Caco-2 (cell line): ENCODE measurements at regions not wholly inside any gene's neighbourhood (a gene's known extent, or its start where the extent isn't known, plus 50 kb on each side); places are given as distances from the start of the nearest gene placed in this dataset.

ENCODE experiments used
- BruUV-seq: library from RNA; stranded (reverse); fragments of 400-500 nt; replicated peaks from 2 replicates; lab custom pipeline; 2021; lab: Mats Ljungman, UMichigan
- CTCF ChIA-PET: fragments of 300-600 bp; sonication (Branson Sonifier 250); formaldehyde crosslinking; loops from one replicate; lab custom pipeline; 2022; ENCODE audit warnings: antibody characterized with exemption; lab: Charles Lee
- POLR2A ChIA-PET: fragments of 300-600 bp; sonication (Branson Sonifier 250); formaldehyde crosslinking; loops from one replicate; lab custom pipeline; 2022; ENCODE audit warnings: antibody characterized with exemption; lab: Charles Lee
- DNase-seq, 2 experiments: peaks; one replicate each; pipeline versions ENCODE4 v3.0.0 to v3.0.0-alpha.2; 2020 to 2022
- H3K27me3 ChIP-seq: replicated peaks from 2 replicates; pipeline ENCODE4 v1.6.0; 2011; ENCODE audit warnings: low read length; ENCODE audit not compliant: control insufficient read depth, insufficient read depth
- H3K36me3 ChIP-seq: 2 replicates; pipeline ENCODE4 v1.5.1; 2011; ENCODE audit warnings: low read length; ENCODE audit not compliant: control insufficient read depth, insufficient read depth
- H3K4me1 ChIP-seq: fragments of 250-450 bp; sonication (Bioruptor Pico); 2 replicates; pipeline ENCODE4 v1.5.1; 2020; ENCODE audit warnings: mild to moderate bottlenecking
- H3K4me3 ChIP-seq: 2 replicates; pipeline ENCODE4 v1.5.1; 2011; ENCODE audit warnings: low read depth, mild to moderate bottlenecking, control low read depth, low read length
- H3K9me3 ChIP-seq: fragments of 250-450 bp; sonication (Bioruptor Pico); 2 replicates; pipeline ENCODE4 v1.5.1; 2020; ENCODE audit warnings: mild to moderate bottlenecking, moderate library complexity
- H3K27ac Mint-ChIP-seq: one replicate; pipeline ENCODE4 v1.8.0; 2022; ENCODE audit warnings: mixed read lengths; ENCODE audit not compliant: unreplicated experiment
- H3K27me3 Mint-ChIP-seq: one replicate; pipeline ENCODE4 v1.8.0; 2022; ENCODE audit warnings: mixed read lengths; ENCODE audit not compliant: insufficient read depth, unreplicated experiment
- H3K36me3 Mint-ChIP-seq: one replicate; pipeline ENCODE4 v1.8.0; 2022; ENCODE audit warnings: mild to moderate bottlenecking, mixed read lengths; ENCODE audit not compliant: insufficient read depth, unreplicated experiment
- H3K4me1 Mint-ChIP-seq: one replicate; pipeline ENCODE4 v1.8.0; 2022; ENCODE audit warnings: low read depth, mixed read lengths; ENCODE audit not compliant: unreplicated experiment
- H3K4me3 Mint-ChIP-seq: one replicate; pipeline ENCODE4 v1.8.0; 2022; ENCODE audit warnings: mild to moderate bottlenecking, moderate library complexity, mixed read lengths; ENCODE audit not compliant: unreplicated experiment
- H3K9me3 Mint-ChIP-seq: one replicate; pipeline ENCODE4 v1.8.0; 2022; ENCODE audit warnings: mixed read lengths; ENCODE audit not compliant: unreplicated experiment
- CTCF ChIP-seq, 2 experiments: fragments of 200-600 bp in 1 of 2; IDR thresholded peaks; 1 replicate in 1 of 2; 2 replicates in 1 of 2; pipeline versions ENCODE4 v1.5.1 to v1.8.0; 2011 to 2022; ENCODE audit warnings: antibody characterized with exemption in 1 of 2, control low read depth in 1 of 2, inconsistent platforms in 1 of 2, low read depth in 1 of 2, low read length in 1 of 2, mild to moderate bottlenecking in 1 of 2, moderate library complexity in 1 of 2; ENCODE audit not compliant: insufficient read depth in 1 of 2, severe bottlenecking in 1 of 2, unreplicated experiment in 1 of 2
- intact Hi-C: fragments of 100-400 bp; cut with micrococcal nuclease; formaldehyde crosslinking; loops from one replicate; pipeline ENCODE4 v1.10.0; 2022; ENCODE audit not compliant: unreplicated experiment

- no peak overlapping the region for H3K4me3 ChIP-seq
- POLR2A ChIA-PET, result interaction anchor here (0.5 kb wide), 1 partner anchor 26 kb away, joined by 6 read pairs; no protein-coding TSS in a partner anchor
- Mint-ChIP-seq H3K27me3 (peaks cover 24% of the 10 kb centered on the region), H3K27ac (no peak overlapping the region), H3K4me1 (no peaks in the 10 kb centered on the region), H3K9me3 (no peaks in the 10 kb centered on the region), H3K4me3 (no peak overlapping the region), H3K36me3 (no peaks in the 10 kb centered on the region)
- H3K9me3 ChIP-seq, result no peaks in the 10 kb centered on the region
- no peaks in the 10 kb centered on the region for H3K4me1 ChIP-seq
- no peaks in the 10 kb centered on the region for H3K27me3 ChIP-seq
- CTCF ChIA-PET, result no interaction called here
- no peaks in the 10 kb centered on the region for H3K36me3 ChIP-seq
- intact Hi-C loops, result no loop called here
- TF ChIP-seq CTCF (IDR thresholded peaks at IDR 0.05; ENCODE audit: insufficient read depth in 1 of 2, low read depth in 1 of 2, low read length in 1 of 2, severe bottlenecking in 1 of 2, unreplicated experiment in 1 of 2), result no peak
- DNase-seq, result no peak
- no TSS peak for BruUV-seq
These were observed 177.1 kb downstream of the RPLP1 start for GRCh38 chr15:69629631-69630161.

- TF ChIP-seq CTCF (IDR thresholded peaks at IDR 0.05; ENCODE audit: insufficient read depth in 1 of 2, low read depth in 1 of 2, low read length in 1 of 2, severe bottlenecking in 1 of 2, unreplicated experiment in 1 of 2), result no peak
- no peaks in the 10 kb centered on the region for H3K4me1 Mint-ChIP-seq
- no peaks in the 10 kb centered on the region for H3K9me3 Mint-ChIP-seq
- peaks cover 23% of the 10 kb centered on the region for H3K27me3 Mint-ChIP-seq
- no peak for DNase-seq
- no peak overlapping the region for H3K4me3 ChIP-seq
- no peaks in the 10 kb centered on the region for H3K36me3 ChIP-seq
- H3K4me1 ChIP-seq, result no peaks in the 10 kb centered on the region
- CTCF ChIA-PET, result no interaction called here
- no peaks in the 10 kb centered on the region for H3K9me3 ChIP-seq
- BruUV-seq, result no TSS peak
- POLR2A ChIA-PET, result no interaction called here
- intact Hi-C loops, result no loop called here
- H3K27me3 ChIP-seq, result no peaks in the 10 kb centered on the region
- H3K27ac Mint-ChIP-seq, result no peak overlapping the region
- H3K4me3 Mint-ChIP-seq, result no peak overlapping the region
- no peaks in the 10 kb centered on the region for H3K36me3 Mint-ChIP-seq
These were observed 178.4 kb downstream of the RPLP1 start for GRCh38 chr15:69631005-69631404.

GRCh38 chr15:69631978-69632377 is 179.4 kb downstream of the RPLP1 start:
- no peaks in the 10 kb centered on the region for H3K9me3 ChIP-seq
- BruUV-seq, result no TSS peak
- H3K4me3 ChIP-seq, result no peak overlapping the region
- no peaks in the 10 kb centered on the region for H3K4me1 Mint-ChIP-seq
- H3K36me3 Mint-ChIP-seq, result no peaks in the 10 kb centered on the region
- CTCF ChIA-PET, result no interaction called here
- intact Hi-C loops, result no loop called here
- no peak for TF ChIP-seq CTCF (IDR thresholded peaks at IDR 0.05; ENCODE audit: insufficient read depth in 1 of 2, low read depth in 1 of 2, low read length in 1 of 2, severe bottlenecking in 1 of 2, unreplicated experiment in 1 of 2)
- H3K27ac Mint-ChIP-seq, result no peak overlapping the region
- DNase-seq, result no peak
- H3K36me3 ChIP-seq, result no peaks in the 10 kb centered on the region
- H3K27me3 Mint-ChIP-seq, result peaks cover 27% of the 10 kb centered on the region
- H3K4me1 ChIP-seq, result no peaks in the 10 kb centered on the region
- H3K9me3 Mint-ChIP-seq, result no peaks in the 10 kb centered on the region
- H3K27me3 ChIP-seq, result no peaks in the 10 kb centered on the region
- POLR2A ChIA-PET, result no interaction called here
- no peak overlapping the region for H3K4me3 Mint-ChIP-seq
